Esophagus squamous epithelium (tissue), 5 donors: ENCODE measurements at regions not wholly inside any gene's neighbourhood (a gene's known extent, or its start where the extent isn't known, plus 50 kb on each side); places are given as distances from the start of the nearest gene placed in this dataset.

Source experiments
- DNase-seq: peaks from one replicate; lab custom pipeline; 2025; lab: John Stamatoyannopoulos, UW
- H3K27ac ChIP-seq, 4 donors: fragments of 200-600 bp; sonication (generic); one replicate each; pipeline ENCODE4 v1.5.1; 2016 to 2019; ENCODE audit warnings: mild to moderate bottlenecking in 1 of 4
- H3K27me3 ChIP-seq, 4 donors: fragments of 200-600 bp; sonication (generic); 1 replicate in 3 of 4; 2 replicates in 1 of 4; pipeline versions ENCODE4 v1.5.1 to v1.6.0; 2017 to 2021; ENCODE audit warnings: antibody characterized with exemption in 1 of 4
- H3K36me3 ChIP-seq, 3 donors: fragments of 200-600 bp; sonication (generic); one replicate each; pipeline ENCODE4 v1.5.1; 2016 to 2019
- H3K4me1 ChIP-seq, 3 donors: fragments of 200-600 bp; sonication (generic); one replicate each; pipeline ENCODE4 v1.5.1; 2017 to 2019
- H3K4me3 ChIP-seq, 4 donors: fragments of 200-600 bp; sonication (generic); 1 replicate in 3 of 4; 2 replicates in 1 of 4; pipeline ENCODE4 v1.5.1; 2016 to 2019; ENCODE audit warnings: mild to moderate bottlenecking in 2 of 4, moderate library complexity in 1 of 4
- H3K9me3 ChIP-seq, 3 donors: fragments of 200-600 bp; sonication (generic); one replicate each; pipeline ENCODE4 v1.5.1; 2016 to 2019
- CTCF ChIP-seq, 6 experiments: fragments of 450-650 bp in 4 of 6; fragments of 200-600 bp in 2 of 6; sonication (generic) in 2 of 6; IDR thresholded peaks; one replicate each; pipeline ENCODE4 v1.5.1; 2016 to 2019; ENCODE audit warnings: antibody characterized with exemption in 6 of 6, mild to moderate bottlenecking in 4 of 6, moderate library complexity in 4 of 6
- POLR2A ChIP-seq, 4 donors: fragments of 450-650 bp; IDR thresholded peaks; one replicate each; pipeline ENCODE4 v1.6.1; 2017; ENCODE audit warnings: antibody characterized with exemption in 4 of 4, mild to moderate bottlenecking in 4 of 4, moderate library complexity in 3 of 4
- WGBS, 2 donors: methylation state at CpG; one replicate each; pipeline ENCODE4 v1.1.5; 2018; 5-methylcytosine and 5-hydroxymethylcytosine counted together
- intact Hi-C: fragments of 100-400 bp; cut with DNase I; formaldehyde crosslinking; loops from one replicate; pipeline ENCODE4 v1.15.0; 2022
- donor health status: DM: yes; HTN: yes; CAD: no.

DNA sequence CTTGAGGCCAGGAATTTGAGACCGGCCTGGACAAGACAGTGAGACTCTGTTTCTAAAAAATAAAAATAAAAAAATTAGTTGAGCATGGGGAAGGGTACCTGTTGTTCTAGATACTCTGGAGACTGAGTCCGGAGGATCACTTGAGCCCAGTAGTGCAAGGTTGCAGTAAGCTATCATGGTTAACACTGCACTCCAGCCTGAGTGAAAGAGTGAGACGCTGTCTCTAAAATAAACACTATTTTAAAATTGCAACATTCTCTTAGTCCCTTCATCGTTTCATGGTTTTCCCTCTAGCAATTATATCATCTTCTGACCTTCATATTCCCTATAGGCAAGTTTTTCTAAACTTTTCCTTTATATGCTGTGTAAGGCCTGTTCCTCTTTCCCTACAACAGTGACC, 248.5 kb downstream of the VAPA start:
- 73 to 79% methylated on average over 4 of the region's 4 CpGs for WGBS, 2 donors
- no peaks in the 10 kb centered on the region for H3K4me1 ChIP-seq
- H3K27ac ChIP-seq: no peak overlapping the region
- no peaks in the 10 kb centered on the region for H3K9me3 ChIP-seq
- no peaks in the 10 kb centered on the region for H3K36me3 ChIP-seq
- intact Hi-C loops: no loop called here
- TF ChIP-seq POLR2A (IDR thresholded peaks at IDR 0.05): no peak
- TF ChIP-seq CTCF (IDR thresholded peaks at IDR 0.05): no peak
- no peak for DNase-seq
- no peak overlapping the region for H3K4me3 ChIP-seq
- no peaks in the 10 kb centered on the region for H3K27me3 ChIP-seq

- Histone ChIP-seq H3K9me3 (no peaks in the 10 kb centered on the region), H3K4me1 (peaks cover 0 to 12% (median 0%) of the 10 kb centered on the region in 3 donors), H3K36me3 (no peaks in the 10 kb centered on the region), H3K27ac (no peak overlapping the region), H3K4me3 (no peak overlapping the region), H3K27me3 (no peaks in the 10 kb centered on the region)
- no peak for TF ChIP-seq CTCF (IDR thresholded peaks at IDR 0.05)
- TF ChIP-seq POLR2A (IDR thresholded peaks at IDR 0.05): no peak
- WGBS, 2 donors: 87 to 88% methylated on average over 16 of the region's 17 CpGs
- no peak for DNase-seq
- intact Hi-C loops: no loop called here
These were observed 250.7 kb downstream of the VAPA start for GRCh38 chr18:10164271-10165071.

DNA sequence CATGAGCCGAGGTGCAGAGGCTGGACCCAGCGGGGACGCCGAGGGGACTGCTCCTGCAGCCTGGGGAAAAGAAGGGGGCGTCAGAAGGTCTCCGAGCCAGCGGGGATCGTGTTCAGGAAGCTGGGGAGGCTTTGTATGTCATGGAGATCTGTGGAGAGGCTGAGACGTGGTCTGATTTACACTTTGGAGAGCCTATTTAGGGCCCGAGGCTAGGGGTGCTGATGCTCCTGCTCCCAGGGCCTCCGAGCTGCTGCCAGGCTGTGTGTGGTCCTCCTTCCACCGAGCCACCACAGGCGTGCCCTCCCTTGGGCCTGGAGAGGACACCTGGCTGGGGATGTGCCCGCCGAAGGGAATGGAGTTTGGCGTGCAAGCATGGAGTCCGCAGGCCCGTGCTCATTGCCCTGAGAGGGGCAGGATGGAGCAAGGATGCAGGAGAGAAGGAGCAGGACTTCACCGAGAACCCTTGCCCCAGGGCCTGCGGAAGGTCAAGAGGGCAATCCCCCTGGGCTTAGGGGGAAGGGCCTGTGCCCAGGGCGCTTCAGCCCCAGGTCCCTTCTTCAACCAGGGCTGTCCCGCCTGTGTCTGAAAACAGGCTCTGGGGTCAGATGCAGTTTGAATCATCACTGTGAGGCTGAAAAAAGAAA, 252.5 kb downstream of the VAPA start:
- Histone ChIP-seq H3K27me3 (no peaks in the 10 kb centered on the region), H3K36me3 (no peaks in the 10 kb centered on the region), H3K4me1 (peaks cover 0 to 21% (median 0%) of the 10 kb centered on the region in 3 donors), H3K4me3 (no peak overlapping the region), H3K27ac (no peak overlapping the region), H3K9me3 (no peaks in the 10 kb centered on the region)
- TF ChIP-seq POLR2A (IDR thresholded peaks at IDR 0.05): no peak
- no peak for TF ChIP-seq CTCF (IDR thresholded peaks at IDR 0.05)
- WGBS, 2 donors: 83 to 100% methylated on average over 9 to 12 of the region's 22 CpGs
- DNase-seq: no peak
- intact Hi-C loops: no loop called here

GRCh38 chr18:10167759-10168158, 253.9 kb downstream of the VAPA start:
- H3K4me1 ChIP-seq: peaks cover 0 to 21% (median 0%) of the 10 kb centered on the region in 3 donors
- intact Hi-C loops: no loop called here
- H3K36me3 ChIP-seq: no peaks in the 10 kb centered on the region
- no peak overlapping the region for H3K4me3 ChIP-seq
- no peak for TF ChIP-seq POLR2A (IDR thresholded peaks at IDR 0.05)
- DNase-seq: no peak
- no peak overlapping the region for H3K27ac ChIP-seq
- H3K27me3 ChIP-seq: no peaks in the 10 kb centered on the region
- 89 to 94% methylated on average over 7 of the region's 11 CpGs for whole genome bisulfite sequencing, 2 donors
- no peaks in the 10 kb centered on the region for H3K9me3 ChIP-seq

GRCh38 chr18:10168477-10168876, 254.7 kb downstream of the VAPA start:
- TF ChIP-seq POLR2A (IDR thresholded peaks at IDR 0.05) (no peak), CTCF (IDR thresholded peaks at IDR 0.05) (no peak)
- H3K4me3 ChIP-seq: no peak overlapping the region
- intact Hi-C loops: no loop called here
- H3K27me3 ChIP-seq: no peaks in the 10 kb centered on the region
- H3K27ac ChIP-seq: no peak overlapping the region
- DNase-seq: no peak
- no peaks in the 10 kb centered on the region for H3K36me3 ChIP-seq
- H3K4me1 ChIP-seq: peaks cover 0 to 21% (median 0%) of the 10 kb centered on the region in 3 donors
- no peaks in the 10 kb centered on the region for H3K9me3 ChIP-seq
- WGBS, 2 donors: 79 to 86% methylated on average over 9 of the region's 9 CpGs
